Urinary bladder (tissue), 3 donors: ENCODE measurements at regions not wholly inside any gene's neighbourhood (a gene's known extent, or its start where the extent isn't known, plus 50 kb on each side); places are given as distances from the start of the nearest gene placed in this dataset.
A peak's percentile ranks its signal among the peaks of the same experiment; 100 is the strongest.
"Not testable (repeated sequence)": the region's sequence is repeated elsewhere in the genome, so short reads cannot be mapped to it uniquely, and the experiment has no call there.

ENCODE experiments used
- DNase-seq: peaks from one replicate; pipeline ENCODE4 v3.0.0-alpha.2; 2015; ENCODE audit errors: extremely low spot score
- H3K27ac ChIP-seq: one replicate; pipeline ENCODE4 v1.5.1; 2013; ENCODE audit warnings: low read depth, mild to moderate bottlenecking, moderate library complexity
- H3K36me3 ChIP-seq: one replicate; pipeline ENCODE4 v1.6.1; 2013; ENCODE audit warnings: mild to moderate bottlenecking, moderate library complexity; ENCODE audit not compliant: insufficient read depth
- H3K4me1 ChIP-seq: one replicate; pipeline ENCODE4 v1.6.1; 2013; ENCODE audit warnings: mild to moderate bottlenecking, moderate library complexity; ENCODE audit not compliant: insufficient read depth
- H3K4me3 ChIP-seq: one replicate; pipeline ENCODE4 v1.5.1; 2013; ENCODE audit warnings: low read depth, low read length
- WGBS: extraction: QIAGEN DNeasy Blood & Tissue Kit; methylation state at CpG from one replicate; pipeline ENCODE4 v1.1.7; 2013; 5-methylcytosine and 5-hydroxymethylcytosine counted together
- donor health status: healthy with polysubstance abuse.
- donor health status: healthy.

- no peak for DNase-seq
- H3K4me3 ChIP-seq, result no peak overlapping the region
- H3K4me1 ChIP-seq, result no peaks in the 10 kb centered on the region
- H3K27ac ChIP-seq, result no peak overlapping the region
- WGBS, result 63% methylated on average over 1 of the region's 1 CpG
- no peaks in the 10 kb centered on the region for H3K36me3 ChIP-seq
These were observed 427.5 kb upstream of the ALCAM start for GRCh38 chr3:104939196-104939595.

GRCh38 chr3:104941785-104942184, 424.9 kb upstream of the ALCAM start:
- no peak for DNase-seq
- Histone ChIP-seq H3K36me3 (no peaks in the 10 kb centered on the region), H3K4me1 (no peaks in the 10 kb centered on the region), H3K4me3 (no peak overlapping the region), H3K27ac (no peak overlapping the region)
- 76% methylated on average over 1 of the region's 1 CpG for WGBS

DNA sequence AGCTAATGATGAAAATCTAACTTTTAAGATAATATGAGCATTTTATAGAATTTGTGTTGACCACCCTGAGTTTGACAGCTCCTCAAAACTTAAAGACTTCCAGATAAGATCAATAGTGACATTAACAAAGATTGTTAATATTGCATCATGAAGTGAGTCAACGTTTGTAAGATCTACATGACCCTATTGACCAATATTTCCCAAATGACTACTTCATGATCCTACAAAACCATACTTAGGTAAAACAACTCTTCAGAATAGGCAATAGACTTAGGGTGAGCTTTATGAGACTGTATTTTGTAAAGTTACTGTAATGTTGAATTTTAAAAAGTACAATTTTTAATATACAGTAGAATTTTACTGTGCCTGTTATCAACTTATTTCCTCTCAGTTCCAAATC, 422.7 kb upstream of the ALCAM start:
- 62% methylated on average over 1 of the region's 1 CpG for WGBS
- no peak for DNase-seq
- H3K27ac ChIP-seq, result no peak overlapping the region
- H3K4me3 ChIP-seq, result no peak overlapping the region
- no peaks in the 10 kb centered on the region for H3K36me3 ChIP-seq
- H3K4me1 ChIP-seq, result no peaks in the 10 kb centered on the region

DNA sequence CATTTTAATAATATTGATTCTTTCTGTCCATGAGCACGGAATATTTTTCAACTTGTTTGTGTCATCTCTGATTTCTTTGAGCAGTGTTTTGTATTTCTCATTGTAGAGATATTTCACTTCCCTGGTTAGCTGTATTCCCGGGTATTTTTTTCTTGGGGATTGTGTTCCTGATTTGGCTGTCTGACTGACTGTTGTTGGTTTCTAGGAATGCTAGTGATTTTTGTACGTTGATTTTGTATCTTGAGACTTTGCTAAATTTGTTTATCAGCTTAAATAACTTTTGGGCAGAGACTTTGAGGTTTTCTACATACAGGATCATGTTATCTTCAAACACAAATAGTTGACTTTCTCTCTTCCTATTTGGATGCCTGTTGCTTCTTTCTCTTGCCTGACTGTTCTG, 418.8 kb upstream of the ALCAM start:
- 60% methylated on average over 3 of the region's 3 CpGs for WGBS
- DNase-seq, result no peak
- H3K36me3 ChIP-seq, result no peaks in the 10 kb centered on the region
- no peak overlapping the region for H3K27ac ChIP-seq
- no peak overlapping the region for H3K4me3 ChIP-seq
- H3K4me1 ChIP-seq, result no peaks in the 10 kb centered on the region

DNA sequence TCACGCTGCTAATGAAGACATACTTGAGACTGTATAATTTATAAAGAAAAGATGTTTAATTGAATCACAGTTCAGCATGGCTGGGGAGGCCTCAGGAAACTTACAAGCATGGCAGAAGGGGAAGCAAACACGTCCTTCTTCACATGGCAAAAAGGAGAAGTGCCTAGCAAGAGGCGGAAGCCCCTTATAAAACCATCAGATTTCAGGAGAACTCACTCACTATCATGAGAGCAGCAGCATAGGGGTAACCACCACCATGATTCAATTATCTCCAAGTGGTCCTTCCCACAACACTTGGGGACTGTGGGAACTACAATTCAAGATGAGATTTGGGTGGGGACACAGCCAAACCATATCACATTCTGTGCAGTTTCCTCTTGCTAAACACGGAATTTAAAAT, 416.9 kb upstream of the ALCAM start:
- H3K4me3 ChIP-seq, H3K36me3 ChIP-seq, DNase-seq, H3K27ac ChIP-seq, H3K4me1 ChIP-seq: not testable (repeated sequence)
- WGBS, result 88% methylated on average over 4 of the region's 4 CpGs

DNA sequence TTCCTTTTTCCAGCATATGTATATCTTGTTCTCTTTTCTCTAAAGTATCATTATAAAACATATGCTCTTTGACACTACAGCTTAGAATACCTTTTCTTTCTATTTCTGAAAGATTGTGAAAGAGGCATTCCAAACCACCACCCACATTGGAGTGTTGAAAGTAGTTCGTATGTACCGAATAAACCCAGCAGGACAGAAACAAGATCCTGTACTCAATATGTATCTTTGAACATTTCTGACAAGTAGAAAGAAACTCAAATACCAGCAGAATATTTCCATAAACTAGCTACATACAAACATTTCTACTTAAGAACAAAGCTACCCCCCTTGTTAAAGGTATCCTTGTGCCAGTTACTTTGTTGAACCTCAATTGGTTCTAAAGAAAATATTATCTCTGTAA, 415.3 kb upstream of the ALCAM start:
- Histone ChIP-seq H3K36me3 (no peaks in the 10 kb centered on the region), H3K4me1 (no peaks in the 10 kb centered on the region), H3K4me3 (no peak overlapping the region), H3K27ac (no peak overlapping the region)
- DNase-seq, result no peak
- WGBS, result 97% methylated on average over 2 of the region's 2 CpGs

DNA sequence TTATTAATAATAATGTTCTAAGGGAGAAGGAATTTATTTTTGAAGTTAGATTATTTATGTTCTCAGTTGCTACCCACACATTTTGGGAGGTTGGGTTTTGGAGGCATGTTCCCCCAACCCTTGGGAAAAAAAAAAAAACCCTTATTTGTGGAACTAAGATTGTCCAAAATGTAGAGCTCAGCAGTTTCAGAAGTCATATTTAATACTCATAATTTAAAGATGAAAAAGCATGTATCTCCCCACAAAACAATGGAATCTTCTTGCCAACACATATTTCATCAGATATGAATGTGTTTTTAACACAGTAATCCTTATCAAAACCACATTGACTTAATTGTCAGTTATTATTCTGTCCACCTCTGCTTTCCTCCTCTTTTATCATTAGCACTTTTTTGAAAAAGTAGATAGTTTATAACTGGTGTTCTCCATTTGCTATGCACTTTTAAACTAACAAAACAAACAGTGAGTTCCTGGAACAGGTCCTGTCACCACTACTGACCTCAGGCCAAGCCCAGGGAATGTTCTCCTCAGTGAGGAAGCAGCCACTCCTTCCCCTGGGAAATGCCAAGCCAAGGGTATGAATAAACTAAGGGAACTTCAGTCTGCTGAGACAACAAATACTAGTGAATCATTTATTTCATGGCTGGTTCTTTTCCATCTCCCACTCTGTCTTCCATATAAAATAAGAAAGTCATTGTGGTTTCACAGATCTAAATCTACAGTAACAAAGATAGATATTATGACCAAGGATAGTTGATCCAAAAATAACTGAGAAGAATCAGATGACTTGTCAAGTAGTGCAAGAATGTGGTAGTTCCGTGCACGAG, 414.4 kb upstream of the ALCAM start:
- DNase-seq, result no peak
- H3K4me3 ChIP-seq, result no peak overlapping the region
- no peak overlapping the region for H3K27ac ChIP-seq
- WGBS, result 64% methylated on average over 2 of the region's 2 CpGs
- H3K36me3 ChIP-seq, result no peaks in the 10 kb centered on the region
- H3K4me1 ChIP-seq, result no peaks in the 10 kb centered on the region

DNA sequence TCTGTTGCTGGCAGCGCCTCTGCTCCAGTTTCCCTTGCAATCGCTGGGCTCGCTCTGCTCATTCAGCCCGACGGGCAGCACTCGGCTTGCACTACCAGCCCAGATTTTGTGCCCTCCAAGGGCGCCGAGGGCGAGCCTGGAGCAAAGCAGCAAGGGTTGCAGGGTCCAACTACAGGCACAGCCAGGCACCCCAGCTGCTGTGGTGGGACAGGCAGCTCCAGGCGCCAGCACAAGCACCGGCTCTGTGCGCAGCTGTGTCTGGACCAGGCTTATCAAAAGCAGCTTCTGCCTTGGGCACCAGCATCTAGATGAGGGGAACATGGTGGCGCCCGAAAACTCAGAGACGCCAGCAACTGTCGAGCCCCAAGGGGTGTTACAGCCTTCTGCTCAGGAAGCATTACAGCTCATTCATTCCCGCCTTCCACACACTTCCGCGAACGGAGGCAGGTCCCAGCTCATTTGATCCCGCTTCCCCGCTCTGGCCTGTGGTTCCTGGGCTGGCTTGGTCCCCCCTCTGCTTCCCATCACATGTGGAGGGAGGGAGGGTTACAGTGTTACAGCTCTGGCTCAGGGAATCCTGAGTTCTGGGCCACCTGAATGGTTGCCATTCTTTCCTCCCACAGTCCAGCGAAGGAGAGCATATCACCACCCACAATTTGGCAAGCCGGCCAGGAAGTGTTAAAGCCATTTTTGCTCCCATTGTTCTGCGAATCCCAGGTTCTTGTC, 409.9 kb upstream of the ALCAM start:
- Histone ChIP-seq H3K27ac (no peak overlapping the region), H3K4me1 (no peaks in the 10 kb centered on the region), H3K36me3 (no peaks in the 10 kb centered on the region), H3K4me3 (no peak overlapping the region)
- WGBS, result 97% methylated on average over 25 of the region's 25 CpGs
- no peak for DNase-seq

- no peaks in the 10 kb centered on the region for H3K36me3 ChIP-seq
- H3K27ac ChIP-seq, result no peak overlapping the region
- H3K4me3 ChIP-seq, result no peak overlapping the region
- H3K4me1 ChIP-seq, result no peaks in the 10 kb centered on the region
- WGBS, result 62% methylated on average over 2 of the region's 2 CpGs
- DNase-seq, result no peak
These were observed 406.1 kb upstream of the ALCAM start for GRCh38 chr3:104960579-104960978.

- no peaks in the 10 kb centered on the region for H3K4me1 ChIP-seq
- no peak overlapping the region for H3K4me3 ChIP-seq
- DNase-seq, result peak; percentile 32
- H3K36me3 ChIP-seq, result no peaks in the 10 kb centered on the region
- WGBS, result 13% methylated on average over 1 of the region's 1 CpG
- no peak overlapping the region for H3K27ac ChIP-seq
These were observed 404.9 kb upstream of the ALCAM start for GRCh38 chr3:104961851-104962250.

DNA sequence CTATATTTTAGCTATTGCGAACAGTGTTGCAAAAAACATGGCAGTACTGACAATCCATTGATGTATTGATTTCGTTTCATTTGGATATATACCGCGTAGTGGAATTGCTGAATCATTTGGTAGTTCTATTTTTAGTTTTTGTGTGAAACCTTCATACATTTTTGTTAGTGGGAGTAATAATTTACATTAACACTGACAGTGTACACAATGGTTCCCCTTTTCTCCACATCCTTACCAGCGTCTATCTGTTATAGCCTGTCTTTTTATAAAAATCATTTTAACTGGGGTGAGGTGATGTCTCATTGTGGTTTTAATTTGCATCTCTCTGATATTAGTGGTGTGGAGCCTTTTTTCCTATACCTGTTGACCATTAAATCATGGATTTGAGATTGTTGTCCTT, 392.4 kb upstream of the ALCAM start:
- WGBS, result 66% methylated on average over 5 of the region's 5 CpGs
- no peak overlapping the region for H3K4me3 ChIP-seq
- H3K27ac ChIP-seq, result no peak overlapping the region
- H3K4me1 ChIP-seq, result no peaks in the 10 kb centered on the region
- no peaks in the 10 kb centered on the region for H3K36me3 ChIP-seq
- DNase-seq, result no peak

DNA sequence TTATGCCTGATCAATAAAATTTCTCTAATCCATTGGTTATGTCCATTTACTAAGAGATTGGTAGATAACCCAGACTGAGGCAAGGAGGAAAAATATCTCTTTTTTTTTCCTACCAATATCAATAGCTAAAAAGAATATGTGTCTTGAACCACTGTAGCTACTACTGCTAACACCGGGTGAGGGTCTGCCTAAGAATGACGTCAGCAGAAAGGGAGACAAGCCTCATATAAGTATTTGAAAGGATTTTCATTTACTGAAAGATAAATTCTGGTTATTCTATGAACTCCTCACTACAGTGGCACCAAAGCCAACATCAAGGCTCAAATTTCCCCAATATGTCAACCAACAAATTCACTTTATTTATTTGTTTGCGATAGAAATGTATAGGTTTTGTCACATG, 389.0 kb upstream of the ALCAM start:
- no peak for DNase-seq

DNA sequence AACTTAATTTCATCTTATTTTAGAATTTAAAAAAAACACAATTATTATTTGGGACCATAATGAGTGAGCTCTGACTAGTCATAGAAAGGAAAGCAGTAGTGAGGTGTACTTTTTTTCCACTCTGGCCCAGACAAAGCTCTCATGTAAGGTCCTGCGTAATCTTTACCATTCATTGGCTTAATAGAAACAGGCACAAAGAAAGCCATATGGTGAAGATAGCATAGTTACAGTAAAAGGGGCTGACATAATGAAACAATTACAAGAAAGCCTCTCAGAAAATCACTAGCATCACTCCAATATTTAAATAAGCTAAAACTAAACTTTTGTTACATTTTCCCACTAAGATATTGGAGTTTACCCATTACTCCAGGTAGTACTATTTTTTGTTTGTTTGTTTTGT, 384.6 kb upstream of the ALCAM start:
- 97% methylated on average over 1 of the region's 1 CpG for WGBS
- H3K4me3 ChIP-seq, result no peak overlapping the region
- DNase-seq, result no peak
- H3K36me3 ChIP-seq, result no peaks in the 10 kb centered on the region
- H3K27ac ChIP-seq, result no peak overlapping the region
- no peaks in the 10 kb centered on the region for H3K4me1 ChIP-seq

More for the DNA sequence above, 389.0 kb upstream of the ALCAM start:
- Histone ChIP-seq H3K4me1 (no peaks in the 10 kb centered on the region), H3K4me3 (no peak overlapping the region), H3K36me3 (no peaks in the 10 kb centered on the region), H3K27ac (no peak overlapping the region)
- 96% methylated on average over 3 of the region's 3 CpGs for WGBS

DNA sequence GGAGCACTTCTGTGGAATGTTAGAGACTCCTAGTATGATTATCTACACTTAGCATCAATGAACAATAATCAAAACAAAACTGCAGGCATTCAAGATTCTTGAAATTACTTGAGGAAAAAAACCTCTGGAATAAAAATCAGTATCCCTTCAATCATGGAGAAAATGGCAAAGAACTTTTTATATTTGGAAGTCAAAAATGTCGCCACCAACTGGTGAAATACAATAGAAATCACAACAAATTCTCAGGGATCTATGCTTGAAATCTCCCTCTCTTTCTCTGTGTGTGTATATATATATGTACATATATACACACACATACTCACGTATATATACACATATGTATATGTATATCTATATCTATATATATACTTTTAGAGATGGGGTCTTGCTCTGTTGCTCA, 378.9 kb upstream of the ALCAM start:
- WGBS, result 94% methylated on average over 2 of the region's 2 CpGs
- H3K27ac ChIP-seq, result no peak overlapping the region
- DNase-seq, result no peak
- no peaks in the 10 kb centered on the region for H3K36me3 ChIP-seq
- no peaks in the 10 kb centered on the region for H3K4me1 ChIP-seq
- no peak overlapping the region for H3K4me3 ChIP-seq
